HepG2 (cell line): ENCODE measurements at regions not wholly inside any gene's neighbourhood (a gene's known extent, or its start where the extent isn't known, plus 50 kb on each side); places are given as distances from the start of the nearest gene placed in this dataset.

ENCODE experiments used
- CREB1 ChIP-seq, 2 experiments: fragments of 450-650 bp in 1 of 2; IDR thresholded peaks; 2 replicates each; pipeline ENCODE4 v1.6.1; 2016 to 2017; ENCODE audit warnings: control low read depth in 1 of 2, mild to moderate bottlenecking in 1 of 2, missing compliant biosample characterization in 1 of 2, missing genetic modification characterization in 1 of 2
- CTCF ChIP-seq: sonication (generic); formaldehyde crosslinking; IDR thresholded peaks from 2 replicates; pipeline ENCODE4 v1.5.0; 2020; ENCODE audit warnings: mild to moderate bottlenecking, missing genetic modification reagents, moderate library complexity
- ELF1 ChIP-seq: sonication (generic); formaldehyde crosslinking; IDR thresholded peaks from 2 replicates; pipeline ENCODE4 v1.4.0; 2020; ENCODE audit warnings: missing genetic modification reagents
- MED8 ChIP-seq: sonication (generic); formaldehyde crosslinking; IDR thresholded peaks from 2 replicates; pipeline ENCODE4 v1.8.1; 2023; ENCODE audit warnings: mild to moderate bottlenecking, missing genetic modification reagents; ENCODE audit not compliant: insufficient replicate concordance
- PAX8 ChIP-seq: sonication (generic); formaldehyde crosslinking; IDR thresholded peaks from 2 replicates; pipeline ENCODE4 v1.8.0; 2022; ENCODE audit warnings: mild to moderate bottlenecking, missing genetic modification reagents, borderline replicate concordance

DNA sequence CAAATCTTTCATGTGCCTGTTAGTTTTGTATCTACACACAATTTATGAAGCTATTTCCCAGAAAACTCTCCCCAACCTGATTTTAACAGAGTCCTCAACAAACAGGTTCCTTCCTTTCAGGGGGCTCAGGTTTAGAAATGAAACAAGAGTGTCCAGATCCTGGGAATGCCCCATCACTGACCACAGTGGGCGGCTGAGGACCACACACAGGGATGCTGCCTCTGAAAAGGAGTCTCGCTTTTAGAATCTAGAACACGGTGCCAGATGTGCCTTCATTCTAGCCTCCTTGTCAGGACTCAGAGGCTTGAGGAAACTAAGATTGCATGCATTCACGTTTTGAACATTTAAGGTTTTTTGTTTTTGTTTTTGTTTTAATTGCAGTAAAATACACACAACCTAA is 115.0 kb downstream of the FOXB1 start:
- TF ChIP-seq CTCF (no peak), ELF1 (CRISPR knock-in tag) (no peak), MED8 (CRISPR knock-in tag) (no peak), PAX8 (no peak), CREB1 (IDR thresholded peaks at IDR 0.05) (no peak), CREB1 (CRISPR knock-in tag; IDR thresholded peaks at IDR 0.05) (no peak)
